H1 (cell line): ENCODE measurements at regions not wholly inside any gene's neighbourhood (a gene's known extent, or its start where the extent isn't known, plus 50 kb on each side); places are given as distances from the start of the nearest gene placed in this dataset.

Source experiments
- CBX5 ChIP-seq: fragments of 300-800, 300-1000 bp; sonication (generic); IDR thresholded peaks from 2 replicates; pipeline ENCODE4 v1.7.1; 2016; ENCODE audit warnings: antibody characterized with exemption, low read length, low read depth
- CTCF ChIP-seq, 3 experiments: IDR thresholded peaks; 1 replicate in 2 of 3; 2 replicates in 1 of 3; pipeline versions ENCODE4 v1.5.1 to v1.6.1; 2011; ENCODE audit warnings: low read length in 3 of 3, mild to moderate bottlenecking in 3 of 3, inconsistent platforms in 2 of 3, low read depth in 1 of 3, moderate library complexity in 1 of 3; ENCODE audit not compliant: insufficient read depth in 1 of 3; ENCODE audit errors: control extremely low read depth in 1 of 3
- EGR1 ChIP-seq: IDR thresholded peaks from 2 replicates; pipeline ENCODE4 v1.6.1; 2011; ENCODE audit warnings: low read depth, low read length, borderline replicate concordance
- EP300 ChIP-seq, 2 experiments: IDR thresholded peaks; 1 replicate in 1 of 2; 2 replicates in 1 of 2; pipeline ENCODE4 v1.6.1; 2011 to 2012; ENCODE audit warnings: low read depth in 2 of 2, low read length in 2 of 2, mild to moderate bottlenecking in 2 of 2, borderline replicate concordance in 1 of 2, inconsistent platforms in 1 of 2, moderate library complexity in 1 of 2
- KDM4A ChIP-seq: IDR thresholded peaks from one replicate; pipeline ENCODE4 v1.7.1; 2012; ENCODE audit warnings: low read depth, mild to moderate bottlenecking, moderate library complexity, low read length, inconsistent platforms; ENCODE audit not compliant: severe bottlenecking
- NRF1 ChIP-seq: IDR thresholded peaks from 2 replicates; pipeline ENCODE4 v1.6.1; 2011; ENCODE audit warnings: mild to moderate bottlenecking, low read depth, low read length, improper control_type of control experiment
- POLR2A ChIP-seq, 2 experiments: IDR thresholded peaks; 1 replicate in 1 of 2; 2 replicates in 1 of 2; pipeline ENCODE4 v1.6.1; 2011; ENCODE audit warnings: low read depth in 2 of 2, low read length in 2 of 2, mild to moderate bottlenecking in 2 of 2; ENCODE audit errors: control extremely low read depth in 1 of 2
- POLR2AphosphoS5 ChIP-seq: IDR thresholded peaks from 2 replicates; pipeline ENCODE4 v1.6.1; 2011; ENCODE audit warnings: low read depth, low read length
- SIN3A ChIP-seq, 2 experiments: IDR thresholded peaks in 1 of 2; conservative IDR thresholded peaks in 1 of 2; 2 replicates each; pipeline ENCODE4 v1.6.1; 2011 to 2012; ENCODE audit warnings: low read length in 2 of 2, improper control_type of control experiment in 1 of 2, low read depth in 1 of 2, mild to moderate bottlenecking in 1 of 2
- TEAD4 ChIP-seq: IDR thresholded peaks from 2 replicates; pipeline ENCODE4 v1.6.1; 2012; ENCODE audit warnings: low read depth, low read length, inconsistent platforms, mixed read lengths
- YY1 ChIP-seq: IDR thresholded peaks from 2 replicates; pipeline ENCODE4 v1.6.1; 2011; ENCODE audit warnings: low read depth, mild to moderate bottlenecking, low read length

GRCh38 chr7:109020251-109020650 is 450.6 kb downstream of the DNAJB9 start:
- TF ChIP-seq TEAD4 (peak; percentile 74; the same call in 1 of the 2 replicates), SIN3A (conservative IDR thresholded peaks at IDR 0.05 in 1 of 2, IDR thresholded peaks at IDR 0.05 in 1 of 2; ENCODE audit: low read depth in 1 of 2, low read length in 2 of 2) (no peak), EGR1 (no peak), POLR2A (IDR thresholded peaks at IDR 0.05; ENCODE audit: control extremely low read depth in 1 of 2, low read depth in 2 of 2, low read length in 2 of 2) (no peak), YY1 (no peak), CTCF (IDR thresholded peaks at IDR 0.05; ENCODE audit: control extremely low read depth in 1 of 3, insufficient read depth in 1 of 3, low read depth in 1 of 3, low read length in 3 of 3) (no peak), POLR2AphosphoS5 (no peak), EP300 (IDR thresholded peaks at IDR 0.05; ENCODE audit: borderline replicate concordance in 1 of 2, low read depth in 2 of 2, low read length in 2 of 2) (no peak), KDM4A (no peak), CBX5 (no peak), NRF1 (no peak)
